Right lobe of liver (tissue), 4 donors: ENCODE measurements at regions not wholly inside any gene's neighbourhood (a gene's known extent, or its start where the extent isn't known, plus 50 kb on each side); places are given as distances from the start of the nearest gene placed in this dataset.

Experiments used
- CTCF ChIP-seq, 4 donors: fragments of 200-600 bp in 3 of 4; fragments of 450-650 bp in 1 of 4; IDR thresholded peaks; one replicate each; pipeline versions ENCODE4 v1.5.1 to v1.8.0; 2016 to 2022; ENCODE audit warnings: antibody characterized with exemption in 4 of 4, mild to moderate bottlenecking in 2 of 4
- POLR2A ChIP-seq: fragments of 450-650 bp; IDR thresholded peaks from one replicate; pipeline ENCODE4 v1.6.1; 2017; ENCODE audit warnings: antibody characterized with exemption, mild to moderate bottlenecking
- donor health status: DM: no; HTN: no; CAD: no.
- donor health status: DM: no; HTN: no; CAD: no.
- donor health status: DM: no; HTN: yes; CAD: no.

DNA sequence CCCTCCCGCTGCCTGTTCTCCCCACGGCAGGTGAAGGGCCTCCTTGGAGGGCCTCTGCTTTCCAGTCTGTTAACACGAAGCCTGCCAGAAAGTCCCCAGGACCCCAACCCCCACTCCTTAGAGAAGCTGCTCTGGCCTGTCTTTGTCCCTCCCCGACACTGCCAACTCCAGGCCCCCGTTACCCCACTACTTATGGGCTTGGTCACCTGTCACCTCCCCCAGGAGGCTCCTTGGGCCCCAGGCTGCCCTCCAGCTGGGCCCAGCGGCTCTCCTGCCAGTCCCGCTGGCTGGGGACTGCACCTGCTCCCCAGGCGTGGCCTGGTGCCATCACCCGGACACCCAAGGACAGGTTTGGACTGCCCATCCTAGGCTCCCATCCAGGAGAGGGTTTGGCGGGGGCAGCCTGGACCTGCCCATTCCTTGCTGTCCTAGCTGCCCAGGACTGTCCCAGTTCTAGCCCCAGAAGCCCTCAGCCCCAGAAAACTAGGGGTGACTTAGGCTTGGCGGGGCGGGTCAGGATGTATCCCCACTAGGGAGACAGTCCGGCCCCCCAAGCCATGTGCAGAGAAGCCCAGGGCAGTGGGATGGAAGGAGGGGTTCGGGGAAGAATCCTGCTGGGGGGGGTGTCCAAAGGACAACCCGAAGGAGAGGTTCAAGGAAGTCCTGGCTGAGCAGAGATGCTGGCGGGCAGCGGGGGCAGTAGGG is 155.7 kb upstream of the C14orf180 start:
- TF ChIP-seq CTCF (IDR thresholded peaks at IDR 0.05) (no peak), POLR2A (no peak)
